MCF 10A (cell line): ENCODE measurements at regions not wholly inside any gene's neighbourhood (a gene's known extent, or its start where the extent isn't known, plus 50 kb on each side); places are given as distances from the start of the nearest gene placed in this dataset.

Experiments
- BruUV-seq: library from RNA; stranded (reverse); fragments of 400-500 nt; replicated peaks from 2 replicates; lab custom pipeline; 2021; lab: Mats Ljungman, UMichigan
- CTCF ChIA-PET: fragments of 300-600 bp; sonication (Branson Sonifier 250); formaldehyde crosslinking; extraction: SDS; loops from one replicate; lab custom pipeline; 2021; ENCODE audit warnings: antibody characterized with exemption, inconsistent platforms; lab: Yijun Ruan, JAX
- POLR2A ChIA-PET: fragments of 300-600, 350-650 bp; sonication (Branson Sonifier 250); formaldehyde crosslinking; extraction: SDS; loops from one replicate; lab custom pipeline; 2020; ENCODE audit warnings: antibody characterized with exemption, inconsistent platforms; lab: Yijun Ruan, JAX
- DNase-seq: peaks from one replicate; pipeline ENCODE4 v3.0.0-alpha.2; 2018; ENCODE audit not compliant: unreplicated experiment
- H3K27ac Mint-ChIP-seq: one replicate; pipeline ENCODE4 v1.8.0; 2022; ENCODE audit warnings: mild to moderate bottlenecking, low read depth, mixed read lengths; ENCODE audit not compliant: unreplicated experiment
- H3K27me3 Mint-ChIP-seq: one replicate; pipeline ENCODE4 v1.8.0; 2022; ENCODE audit warnings: mixed read lengths; ENCODE audit not compliant: insufficient read depth, unreplicated experiment
- H3K36me3 Mint-ChIP-seq: one replicate; pipeline ENCODE4 v1.8.0; 2022; ENCODE audit warnings: mild to moderate bottlenecking, moderate library complexity, mixed read lengths; ENCODE audit not compliant: insufficient read depth, unreplicated experiment
- H3K4me1 Mint-ChIP-seq: one replicate; pipeline ENCODE4 v1.8.0; 2022; ENCODE audit warnings: mixed read lengths; ENCODE audit not compliant: insufficient read depth, unreplicated experiment
- H3K4me3 Mint-ChIP-seq: one replicate; pipeline ENCODE4 v1.8.0; 2022; ENCODE audit warnings: mild to moderate bottlenecking, moderate library complexity, mixed read lengths; ENCODE audit not compliant: unreplicated experiment
- H3K9me3 Mint-ChIP-seq: one replicate; pipeline ENCODE4 v1.8.0; 2022; ENCODE audit warnings: mixed read lengths; ENCODE audit not compliant: unreplicated experiment
- intact Hi-C: fragments of 100-400 bp; cut with micrococcal nuclease; formaldehyde crosslinking; loops from 2 replicates; pipeline ENCODE4 v1.14.1; 2022
- TF ChIP-seq, protein P1 (sequence below): fragments of 200-600 bp; IDR thresholded peaks from one replicate; pipeline ENCODE4 v1.8.0; 2022; ENCODE audit warnings: antibody characterized with exemption, mild to moderate bottlenecking; ENCODE audit not compliant: unreplicated experiment

GRCh38 chr21:17368748-17369363 is 144.0 kb upstream of the CXADR start:
- no TSS peak for BruUV-seq
- Mint-ChIP-seq H3K4me1 (peaks cover 7% of the 10 kb centered on the region), H3K36me3 (no peaks in the 10 kb centered on the region), H3K27me3 (no peaks in the 10 kb centered on the region), H3K27ac (no peak overlapping the region), H3K4me3 (no peak overlapping the region), H3K9me3 (no peaks in the 10 kb centered on the region)
- TF ChIP-seq, protein P1, sequence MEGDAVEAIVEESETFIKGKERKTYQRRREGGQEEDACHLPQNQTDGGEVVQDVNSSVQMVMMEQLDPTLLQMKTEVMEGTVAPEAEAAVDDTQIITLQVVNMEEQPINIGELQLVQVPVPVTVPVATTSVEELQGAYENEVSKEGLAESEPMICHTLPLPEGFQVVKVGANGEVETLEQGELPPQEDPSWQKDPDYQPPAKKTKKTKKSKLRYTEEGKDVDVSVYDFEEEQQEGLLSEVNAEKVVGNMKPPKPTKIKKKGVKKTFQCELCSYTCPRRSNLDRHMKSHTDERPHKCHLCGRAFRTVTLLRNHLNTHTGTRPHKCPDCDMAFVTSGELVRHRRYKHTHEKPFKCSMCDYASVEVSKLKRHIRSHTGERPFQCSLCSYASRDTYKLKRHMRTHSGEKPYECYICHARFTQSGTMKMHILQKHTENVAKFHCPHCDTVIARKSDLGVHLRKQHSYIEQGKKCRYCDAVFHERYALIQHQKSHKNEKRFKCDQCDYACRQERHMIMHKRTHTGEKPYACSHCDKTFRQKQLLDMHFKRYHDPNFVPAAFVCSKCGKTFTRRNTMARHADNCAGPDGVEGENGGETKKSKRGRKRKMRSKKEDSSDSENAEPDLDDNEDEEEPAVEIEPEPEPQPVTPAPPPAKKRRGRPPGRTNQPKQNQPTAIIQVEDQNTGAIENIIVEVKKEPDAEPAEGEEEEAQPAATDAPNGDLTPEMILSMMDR = no peak
- ChIA-PET CTCF (no interaction called here), POLR2A (no interaction called here)
- no peak for DNase-seq
- intact Hi-C loops = no loop called here

DNA sequence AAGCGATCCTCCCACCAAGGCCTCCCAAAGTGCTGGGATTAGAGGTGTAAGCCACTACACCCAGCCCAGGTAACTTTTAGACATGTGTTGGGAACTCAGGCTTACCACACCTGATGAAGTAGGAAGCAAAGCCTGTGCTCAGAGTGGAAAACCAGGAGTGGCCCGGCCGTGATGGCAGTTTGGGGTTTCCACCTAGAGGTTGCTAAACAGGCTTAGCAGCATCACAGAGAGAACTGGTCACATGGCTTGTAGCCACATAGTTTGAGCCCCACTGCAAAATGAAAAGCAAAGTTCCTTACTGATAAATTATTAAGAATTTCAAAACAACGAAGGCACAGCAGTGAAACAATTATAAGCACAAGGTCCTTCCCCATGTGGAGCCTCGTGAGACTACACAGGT is 142.6 kb upstream of the CXADR start:
- Mint-ChIP-seq H3K27ac (no peak overlapping the region), H3K9me3 (no peaks in the 10 kb centered on the region), H3K4me1 (peaks cover 7% of the 10 kb centered on the region), H3K27me3 (no peaks in the 10 kb centered on the region), H3K36me3 (no peaks in the 10 kb centered on the region), H3K4me3 (no peak overlapping the region)
- DNase-seq = no peak
- POLR2A ChIA-PET = no interaction called here
- intact Hi-C loops = no loop called here
- TF ChIP-seq, protein P1 = no peak
- CTCF ChIA-PET = no interaction called here
- no TSS peak for BruUV-seq

DNA sequence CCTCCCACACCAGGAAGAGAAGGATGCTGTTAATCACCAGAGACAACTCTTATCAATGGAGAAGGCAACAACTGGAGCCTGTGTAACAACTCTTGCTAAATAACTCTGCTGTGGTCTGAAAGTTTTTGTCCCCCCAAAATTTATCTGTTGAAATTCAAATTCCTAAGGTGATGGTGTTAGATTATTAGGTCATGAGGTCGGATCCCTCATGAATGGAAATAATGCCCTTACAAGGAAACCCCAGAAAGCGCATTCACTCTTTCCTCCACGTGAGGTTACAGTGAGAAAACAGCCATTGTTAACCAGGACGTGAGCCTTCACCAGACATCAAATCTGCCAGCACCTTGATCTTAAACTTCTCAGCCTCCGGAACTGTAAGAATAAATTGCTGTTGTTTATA is 141.9 kb upstream of the CXADR start:
- DNase-seq = no peak
- ChIA-PET POLR2A (no interaction called here), CTCF (no interaction called here)
- Mint-ChIP-seq H3K36me3 (no peaks in the 10 kb centered on the region), H3K9me3 (no peaks in the 10 kb centered on the region), H3K27me3 (no peaks in the 10 kb centered on the region), H3K4me3 (no peak overlapping the region), H3K4me1 (peaks cover 7% of the 10 kb centered on the region), H3K27ac (peak overlapping the region; percentile 1)
- TF ChIP-seq, protein P1 = no peak
- intact Hi-C loops = no loop called here
- no TSS peak for BruUV-seq

DNA sequence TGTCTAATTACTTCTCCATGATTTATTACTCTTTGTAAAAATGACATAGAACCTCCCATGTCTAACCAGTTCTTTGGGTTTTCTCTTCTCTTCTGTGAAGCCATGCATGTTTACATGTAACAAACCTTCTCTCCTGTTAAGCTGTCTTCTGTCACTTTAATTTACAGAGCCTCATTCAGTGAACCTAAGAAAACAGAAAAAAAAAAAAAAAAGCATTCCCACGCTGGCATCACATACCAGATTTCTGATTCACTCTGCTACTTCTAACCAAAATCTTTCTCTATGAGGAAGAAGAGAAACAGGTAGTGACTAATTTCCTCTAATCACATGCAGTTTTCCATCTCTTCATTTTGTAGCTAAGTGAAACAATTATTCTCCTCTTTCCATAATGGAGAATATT is 141.4 kb upstream of the CXADR start:
- DNase-seq = peak; percentile 54
- BruUV-seq = no TSS peak
- Mint-ChIP-seq H3K36me3 (no peaks in the 10 kb centered on the region), H3K27me3 (no peaks in the 10 kb centered on the region), H3K27ac (peak overlapping the region; percentile 1), H3K4me3 (no peak overlapping the region), H3K9me3 (no peaks in the 10 kb centered on the region), H3K4me1 (peaks cover 7% of the 10 kb centered on the region)
- TF ChIP-seq, protein P1 = no peak
- ChIA-PET CTCF (no interaction called here), POLR2A (no interaction called here)
- intact Hi-C loops = no loop called here
